Right ventricle myocardium inferior (tissue), 1 donor: ENCODE measurements at regions not wholly inside any gene's neighbourhood (a gene's known extent, or its start where the extent isn't known, plus 50 kb on each side); places are given as distances from the start of the nearest gene placed in this dataset.

Source experiments
- ATAC-seq: fragments of 200-7000 bp; cut with Tn5 transposase; one replicate; pipeline ENCODE4 v1.9.1; 2020; ENCODE audit warnings: mild to moderate bottlenecking, moderate library complexity
- DNase-seq: peaks from one replicate; pipeline ENCODE4 v3.0.0; 2021; ENCODE audit errors: missing footprints
- intact Hi-C: fragments of 100-400 bp; cut with DNase I; formaldehyde crosslinking; loops from one replicate; pipeline ENCODE4 v1.11.0; 2022
- donor health status: DM: no; HTN: yes; CAD: no; lungs with severe emphysema.

DNA sequence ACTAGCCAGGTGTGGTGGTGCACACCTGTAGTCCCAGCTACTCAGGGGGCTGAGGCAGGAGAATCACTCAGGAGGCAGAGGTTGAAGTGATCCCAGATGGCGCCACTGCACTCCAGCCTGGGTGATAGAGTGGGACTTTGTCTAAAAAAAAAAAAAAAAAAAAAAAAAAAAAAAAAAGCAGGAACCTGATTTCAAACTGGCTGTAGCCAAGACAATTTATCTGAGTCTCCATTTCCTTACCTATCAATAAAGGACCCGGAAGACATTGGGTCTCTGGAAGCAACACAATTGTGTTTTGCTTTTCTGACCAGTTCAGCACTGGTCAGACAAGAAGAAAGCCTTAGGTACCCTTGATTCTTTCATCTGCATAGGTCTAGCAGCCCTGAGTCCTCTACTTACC lies 491.0 kb downstream of the TBC1D4 start:
- ATAC-seq (no peak), DNase-seq (no peak)
- intact Hi-C loops: no loop called here

DNA sequence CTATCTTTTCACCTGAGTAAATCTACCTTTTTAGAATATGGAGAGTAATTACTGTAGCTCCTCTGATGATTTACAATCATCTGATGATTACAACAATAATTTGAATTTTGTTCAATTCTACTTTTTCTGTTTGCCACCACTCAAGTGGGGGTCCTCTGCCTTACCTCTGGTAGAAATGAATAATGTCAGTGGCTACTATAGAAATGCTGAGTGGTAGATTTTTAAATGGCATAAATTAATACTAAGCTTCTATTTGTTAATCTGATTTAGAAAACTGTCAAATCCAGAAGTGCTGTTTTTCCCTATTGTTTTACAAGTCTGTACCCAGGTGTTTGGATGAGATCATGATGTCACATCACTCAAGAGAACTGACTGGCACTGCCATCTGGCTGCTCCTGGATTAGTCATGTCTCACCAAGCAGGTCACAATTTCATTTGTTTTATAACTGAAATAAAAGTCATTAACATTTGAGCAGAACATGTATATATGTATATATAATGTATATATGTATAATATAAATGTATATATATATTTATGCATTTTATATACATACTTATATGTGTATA lies 494.8 kb downstream of the TBC1D4 start:
- intact Hi-C loops: no loop called here
- ATAC-seq (no peak), DNase-seq (no peak)

DNA sequence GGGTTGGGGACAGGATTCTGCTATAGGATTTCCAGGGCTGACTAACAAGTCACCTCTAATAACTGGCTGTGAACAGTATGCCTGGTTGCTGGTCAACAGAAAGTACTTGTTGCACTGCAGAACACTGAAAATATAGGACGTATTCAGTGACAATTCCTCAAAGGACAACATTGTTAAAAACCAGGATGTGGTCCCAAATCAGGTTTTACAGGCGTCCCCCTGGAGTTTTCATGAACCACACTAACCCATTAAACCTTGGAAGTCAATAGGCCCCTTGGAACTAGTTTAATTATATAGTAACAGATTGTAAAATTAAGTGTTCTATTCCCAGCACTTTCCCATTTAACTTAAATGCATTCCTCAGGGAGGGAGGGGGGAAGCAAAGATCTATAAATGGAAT lies 495.4 kb downstream of the TBC1D4 start:
- ATAC-seq (no peak), DNase-seq (no peak)
- intact Hi-C loops: no loop called here

GRCh38 chr13:74979703-74980102 lies 502.3 kb downstream of the TBC1D4 start:
- no peak for DNase-seq
- intact Hi-C loops: no loop called here
- no peak for ATAC-seq

DNA sequence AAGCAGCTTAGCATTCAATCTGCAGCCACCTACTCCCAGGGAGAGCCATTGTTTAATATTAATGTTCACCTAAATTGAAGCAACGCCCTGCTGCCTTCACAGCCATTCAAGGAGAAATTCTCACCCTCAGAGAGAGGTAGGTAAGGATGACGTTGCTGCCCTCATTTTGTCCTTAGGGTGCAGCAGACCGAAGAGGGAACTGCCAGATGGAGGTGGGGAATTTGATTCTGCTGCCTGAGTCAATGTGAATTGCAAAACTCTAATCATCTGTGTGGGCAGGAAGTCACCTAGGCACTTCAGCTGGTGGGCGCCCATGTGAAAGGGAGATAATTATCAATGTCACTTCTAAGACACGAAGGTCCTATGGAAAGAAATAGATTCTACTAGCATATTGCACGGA lies 503.4 kb downstream of the TBC1D4 start:
- no peak for DNase-seq
- intact Hi-C loops: no loop called here
- ATAC-seq: no peak

- intact Hi-C loops: no loop called here
- DNase-seq: no peak
- ATAC-seq: no peak
These were observed 504.5 kb downstream of the TBC1D4 start for GRCh38 chr13:74977498-74977897.

DNA sequence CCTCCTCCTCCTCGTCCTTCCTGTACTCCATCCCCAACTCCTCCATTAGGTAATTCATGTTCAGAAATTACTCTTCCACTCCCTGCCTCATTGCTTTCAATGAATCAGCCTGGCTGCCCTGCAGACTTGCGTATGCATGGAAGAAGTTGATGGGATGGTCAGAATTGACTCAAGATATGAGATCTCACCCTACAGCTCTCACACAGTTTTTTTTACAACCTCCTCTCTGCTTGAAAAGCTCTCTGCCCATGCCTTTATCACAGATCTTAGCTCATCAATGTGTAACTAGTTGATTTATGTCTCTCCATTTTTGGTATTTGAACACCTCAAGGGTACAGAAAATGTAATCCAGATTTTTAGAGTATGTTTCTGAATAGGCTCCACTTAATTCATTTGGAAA lies 506.9 kb downstream of the TBC1D4 start:
- ATAC-seq (no peak), DNase-seq (no peak)
- intact Hi-C loops: no loop called here

GRCh38 chr13:74973935-74974879 lies 507.8 kb downstream of the TBC1D4 start:
- intact Hi-C loops: no loop called here
- ATAC-seq: no peak
- DNase-seq: no peak

- intact Hi-C loops: loop anchor here (5.0 kb wide), 1 partner anchor 392 kb away; no protein-coding TSS in a partner anchor
- DNase-seq: no peak
- no peak for ATAC-seq
These were observed 512.5 kb downstream of the TBC1D4 start for GRCh38 chr13:74969419-74969818.

DNA sequence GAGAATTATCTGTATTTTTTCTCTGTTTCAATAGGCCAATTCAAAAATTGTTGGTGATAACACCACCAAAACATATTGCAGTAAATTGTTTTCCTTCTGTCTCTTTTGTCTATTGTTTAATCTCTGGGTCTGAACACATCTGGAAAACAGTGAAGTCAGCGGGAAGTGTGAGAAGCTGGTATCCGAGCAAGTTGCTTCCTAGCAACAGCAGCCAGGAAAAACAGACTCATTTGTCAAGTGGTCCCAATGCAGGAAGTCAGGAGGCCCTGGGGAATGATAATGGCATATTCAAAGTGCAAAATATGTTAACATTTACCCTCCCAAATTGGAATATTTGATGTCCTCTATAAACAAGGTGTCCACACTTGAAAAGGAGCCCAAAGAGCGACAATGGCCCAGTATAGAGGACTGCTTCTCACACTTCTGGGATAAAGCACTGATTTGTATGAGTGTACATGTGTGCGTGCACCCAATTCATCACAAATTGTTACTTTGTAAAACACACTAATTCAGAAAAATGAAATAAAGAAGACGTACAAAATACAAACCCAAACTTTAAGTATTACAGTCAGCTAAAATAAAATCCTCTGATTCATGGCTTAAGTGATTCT lies 515.0 kb downstream of the TBC1D4 start:
- ATAC-seq (peak; percentile 52), DNase-seq (no peak)
- intact Hi-C loops: loop anchor here (5.0 kb wide), 1 partner anchor 390 kb away; no protein-coding TSS in a partner anchor

GRCh38 chr13:74966275-74966674 lies 515.7 kb downstream of the TBC1D4 start:
- DNase-seq (no peak), ATAC-seq (no peak)
- intact Hi-C loops: loop anchor here (5.0 kb wide), 1 partner anchor 389 kb away; no protein-coding TSS in a partner anchor

DNA sequence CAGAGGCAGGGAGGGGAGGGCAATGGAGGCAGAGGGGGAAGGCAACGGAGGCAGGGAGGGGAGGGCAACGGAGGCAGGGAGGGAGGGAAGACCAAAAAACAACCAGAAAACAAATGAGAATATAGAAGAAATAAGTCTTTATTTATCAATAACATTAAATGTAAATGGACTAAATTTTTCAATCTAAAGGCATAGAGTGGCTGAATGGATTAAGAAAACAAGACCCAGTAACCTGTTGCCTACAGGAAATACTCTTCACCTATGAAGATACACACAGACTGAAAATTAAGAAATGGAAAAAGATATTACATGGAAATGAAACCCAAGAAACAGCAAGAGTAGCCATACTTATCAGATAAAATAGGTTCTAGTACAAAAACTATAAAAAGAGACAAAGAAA lies 536.3 kb downstream of the TBC1D4 start:
- intact Hi-C loops: no loop called here
- no peak for ATAC-seq
- no peak for DNase-seq

DNA sequence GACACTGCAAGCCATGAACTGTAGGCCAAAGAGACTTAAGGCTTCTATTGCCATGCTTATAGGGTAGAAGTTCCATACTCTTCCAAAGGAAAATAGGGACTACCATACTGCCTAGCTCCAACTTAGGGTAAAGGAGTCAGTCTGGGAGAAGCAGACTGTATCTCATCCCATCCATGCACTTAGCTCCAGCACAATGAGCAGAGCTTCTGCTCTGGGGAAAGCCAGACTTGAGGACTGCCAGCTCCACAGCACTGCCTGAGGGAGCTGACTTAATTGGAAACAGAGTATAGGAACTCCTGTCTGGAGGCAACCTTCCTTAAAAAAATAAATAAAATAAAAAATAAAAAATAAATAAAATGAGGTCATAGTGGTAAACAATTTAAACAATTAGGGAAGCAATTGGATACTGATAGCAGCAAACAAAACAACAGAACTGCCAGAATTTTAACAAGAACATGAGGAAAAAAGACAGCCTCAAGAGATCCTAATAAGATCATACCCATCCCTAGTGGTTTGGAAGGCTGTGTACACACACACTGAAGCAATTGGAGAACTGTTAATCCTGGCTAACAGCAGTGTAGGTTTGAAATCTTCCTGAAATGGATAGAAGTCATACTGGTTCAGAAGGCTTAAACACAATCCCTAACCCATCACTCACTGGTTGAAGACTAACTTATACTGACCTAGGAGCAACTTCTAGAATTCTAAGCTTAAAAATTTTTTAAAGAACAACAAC lies 550.1 kb downstream of the TBC1D4 start:
- intact Hi-C loops: no loop called here
- DNase-seq (no peak), ATAC-seq (no peak)

GRCh38 chr13:74930402-74931165 lies 551.4 kb downstream of the TBC1D4 start:
- intact Hi-C loops: no loop called here
- ATAC-seq: no peak
- DNase-seq: no peak

DNA sequence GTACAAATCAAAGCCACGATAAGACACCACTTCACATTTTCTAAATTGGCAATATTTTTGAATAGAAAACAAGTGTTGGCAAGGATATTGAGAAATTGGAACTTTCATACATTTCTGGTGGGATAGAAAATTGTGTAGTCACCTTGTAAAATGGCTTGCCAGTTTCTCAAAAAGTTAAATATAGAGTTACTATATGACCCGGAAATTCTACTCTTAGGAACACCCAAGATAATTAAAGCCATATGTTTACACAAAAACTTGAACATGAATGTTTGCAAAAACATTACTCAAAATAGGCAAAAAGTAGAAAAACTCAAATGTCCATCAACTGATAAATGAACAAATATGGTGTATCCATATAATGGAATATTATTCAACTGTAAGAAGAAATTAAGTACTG lies 552.5 kb downstream of the TBC1D4 start:
- no peak for DNase-seq
- intact Hi-C loops: no loop called here
- no peak for ATAC-seq

DNA sequence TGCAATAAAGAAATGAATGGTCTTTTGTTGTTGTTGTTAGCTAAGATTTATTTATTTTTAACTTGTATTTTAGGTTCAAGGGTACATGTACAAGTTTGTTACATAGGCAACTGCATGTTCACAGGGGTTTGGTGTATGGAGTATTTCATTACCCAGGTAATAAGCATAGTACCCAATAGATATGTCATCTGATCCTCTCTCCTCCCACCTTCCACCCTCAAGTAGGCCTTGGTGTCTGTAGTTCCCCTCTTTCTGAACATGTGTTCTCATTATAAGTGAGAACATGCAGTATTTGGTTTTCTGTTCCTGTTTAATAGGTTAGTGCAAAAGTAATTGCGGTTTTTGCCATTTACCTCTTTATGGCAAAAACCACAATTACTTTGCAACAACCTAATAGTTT lies 554.1 kb downstream of the TBC1D4 start:
- DNase-seq (no peak), ATAC-seq (no peak)
- intact Hi-C loops: no loop called here

DNA sequence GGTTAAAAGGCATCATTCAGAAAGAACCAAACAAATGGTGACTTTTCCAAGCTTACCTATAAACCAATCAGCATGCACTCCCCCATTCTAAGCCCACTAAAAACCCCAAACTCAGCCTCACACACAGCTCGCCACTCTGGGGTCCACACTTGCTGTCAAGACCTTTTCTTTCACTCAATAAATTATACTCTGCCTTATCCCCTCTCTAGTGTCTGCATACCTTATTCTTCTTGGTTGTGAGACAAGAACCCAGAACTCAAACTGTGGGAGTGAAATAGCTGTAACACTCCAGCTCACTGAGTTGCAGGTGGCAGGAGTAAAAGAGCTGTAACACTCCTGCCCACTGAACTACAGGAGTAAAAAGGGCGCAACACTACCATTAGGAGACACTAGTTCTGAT lies 559.0 kb downstream of the TBC1D4 start:
- intact Hi-C loops: no loop called here
- DNase-seq (no peak), ATAC-seq (no peak)

DNA sequence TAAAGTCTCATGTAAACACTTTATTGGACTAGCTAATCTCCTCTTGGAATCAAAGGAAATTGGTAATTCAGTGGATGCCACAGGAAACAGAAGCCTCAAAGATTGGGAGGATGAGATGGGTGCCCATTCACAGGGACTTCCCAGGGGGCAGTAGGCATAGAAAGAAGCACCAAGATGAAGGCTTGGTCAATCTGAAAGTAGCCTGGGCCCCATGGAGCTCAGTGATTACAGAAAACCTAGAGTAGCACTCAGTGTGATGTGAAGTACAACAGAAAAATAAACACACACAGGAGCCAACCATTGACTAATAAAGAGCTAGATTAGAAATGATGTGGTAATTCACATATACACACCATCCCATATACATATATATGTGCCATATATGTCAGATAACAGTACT lies 560.6 kb downstream of the TBC1D4 start:
- ATAC-seq (no peak), DNase-seq (no peak)
- intact Hi-C loops: no loop called here

- DNase-seq (no peak), ATAC-seq (no peak)
- intact Hi-C loops: no loop called here
These were observed 561.0 kb downstream of the TBC1D4 start for GRCh38 chr13:74920920-74921319.
